K562 (cell line): ENCODE measurements at regions not wholly inside any gene's neighbourhood (a gene's known extent, or its start where the extent isn't known, plus 50 kb on each side); places are given as distances from the start of the nearest gene placed in this dataset.

Source experiments
- CTCF ChIP-seq, 3 experiments: IDR thresholded peaks in 2 of 3; conservative IDR thresholded peaks in 1 of 3; 2 replicates each; pipeline ENCODE4 v1.5.1; 2011 to 2012; ENCODE audit warnings: low read length in 3 of 3, mild to moderate bottlenecking in 3 of 3, control low read depth in 2 of 3, improper control_type of control experiment in 1 of 3, inconsistent platforms in 1 of 3, low read depth in 1 of 3, mixed read lengths in 1 of 3, moderate library complexity in 1 of 3; ENCODE audit not compliant: insufficient read depth in 2 of 3
- FOXA1 ChIP-seq: fragments of 450-650 bp; IDR thresholded peaks from 2 replicates; pipeline ENCODE4 v1.6.1; 2016; ENCODE audit warnings: mild to moderate bottlenecking, borderline replicate concordance
- KLF1 ChIP-seq: fragments of 450-650 bp; IDR thresholded peaks from 2 replicates; pipeline ENCODE4 v1.6.1; 2016; ENCODE audit warnings: missing genetic modification characterization, missing compliant biosample characterization
- MAZ ChIP-seq, 2 experiments: fragments of 450-650 bp in 1 of 2; sonication (generic) in 1 of 2; formaldehyde crosslinking; IDR thresholded peaks in 1 of 2; conservative IDR thresholded peaks in 1 of 2; 2 replicates each; pipeline versions ENCODE4 v1.4.0 to v1.5.0; 2020; ENCODE audit warnings: mild to moderate bottlenecking in 1 of 2, missing genetic modification reagents in 1 of 2
- MCM5 ChIP-seq: fragments of 450-650 bp; IDR thresholded peaks from 2 replicates; pipeline ENCODE4 v1.6.1; 2016; ENCODE audit warnings: low read depth
- MLLT1 ChIP-seq, 2 experiments: fragments of 450-650 bp; IDR thresholded peaks; 2 replicates each; pipeline ENCODE4 v1.6.1; 2016
- PHF8 ChIP-seq: fragments of 200-600 bp; sonication (generic); IDR thresholded peaks from 2 replicates; pipeline ENCODE4 v1.6.1; 2012; ENCODE audit warnings: mixed run types, mild to moderate bottlenecking, inconsistent platforms, low read length, moderate library complexity, borderline replicate concordance
- POLR2AphosphoS5 ChIP-seq: IDR thresholded peaks from 2 replicates; pipeline ENCODE4 v1.6.1; 2011; ENCODE audit warnings: mild to moderate bottlenecking, low read depth, low read length, moderate library complexity; ENCODE audit not compliant: control insufficient read depth, insufficient read depth
- RHOXF2B ChIP-seq: fragments of 250-450 bp; sonication (Bioruptor Pico); conservative IDR thresholded peaks from 2 replicates; pipeline ENCODE4 v1.5.1; 2021
- SMAD3 ChIP-seq: fragments of 450-650 bp; formaldehyde crosslinking; conservative IDR thresholded peaks from 2 replicates; pipeline ENCODE4 v1.4.0; 2020; ENCODE audit warnings: mild to moderate bottlenecking
- ZNF561 ChIP-seq: fragments of 450-650 bp; formaldehyde crosslinking; conservative IDR thresholded peaks from 2 replicates; pipeline ENCODE4 v1.4.0; 2020; ENCODE audit warnings: mild to moderate bottlenecking, moderate library complexity

GRCh38 chr16:51527349-51527748 lies 376.3 kb upstream of the SALL1 start:
- TF ChIP-seq RHOXF2B (CRISPR knock-in tag) (no peak), CTCF (IDR thresholded peaks at IDR 0.05 in 2 of 3, conservative IDR thresholded peaks at IDR 0.05 in 1 of 3; ENCODE audit: insufficient read depth in 2 of 3, low read depth in 1 of 3, low read length in 3 of 3) (no peak), PHF8 (no peak), MCM5 (no peak), SMAD3 (CRISPR knock-in tag) (no peak), MAZ (CRISPR knock-in tag; conservative IDR thresholded peaks at IDR 0.05 in 1 of 2, IDR thresholded peaks at IDR 0.05 in 1 of 2) (no peak), POLR2AphosphoS5 (no peak), ZNF561 (CRISPR knock-in tag) (no peak), KLF1 (no peak), MLLT1 (IDR thresholded peaks at IDR 0.05) (no peak), FOXA1 (no peak)
